B cell (primary cell): ENCODE measurements at regions not wholly inside any gene's neighbourhood (a gene's known extent, or its start where the extent isn't known, plus 50 kb on each side); places are given as distances from the start of the nearest gene placed in this dataset.

ENCODE experiments used
- ATAC-seq: fragments of 200-7000 bp; cut with Tn5 transposase; one replicate; pipeline ENCODE4 v1.10.0; 2021; ENCODE audit warnings: low read depth, mild to moderate bottlenecking, moderate number of reproducible peaks, moderate library complexity
- CTCF ChIA-PET: fragments of 350-600 bp; sonication (Branson Sonifier 250); formaldehyde crosslinking; loops from one replicate; lab custom pipeline; 2021; ENCODE audit warnings: antibody characterized with exemption, inconsistent platforms; lab: Charles Lee
- POLR2A ChIA-PET: fragments of 350-600 bp; sonication (Branson Sonifier 250); formaldehyde crosslinking; loops from one replicate; lab custom pipeline; 2021; ENCODE audit warnings: antibody characterized with exemption; lab: Charles Lee
- DNase-seq: peaks from one replicate; pipeline ENCODE4 v3.0.0; 2013
- H2AFZ ChIP-seq: 2 replicates; pipeline ENCODE4 v1.6.1; 2012; ENCODE audit warnings: mild to moderate bottlenecking, low read depth, low read length; ENCODE audit not compliant: insufficient read depth, poor library complexity, severe bottlenecking
- H3K27ac ChIP-seq, 2 donors: 1 replicate in 1 of 2; 2 replicates in 1 of 2; pipeline ENCODE4 v1.5.1; 2012 to 2013; ENCODE audit warnings: low read length in 2 of 2, mild to moderate bottlenecking in 2 of 2, moderate library complexity in 1 of 2
- H3K27me3 ChIP-seq, 4 experiments: fragments of 200-600 bp in 1 of 4; sonication (generic) in 1 of 4; replicated peaks in 1 of 4; 1 replicate in 2 of 4; 2 replicates in 2 of 4; pipeline versions ENCODE4 v1.6.1 to v1.7.0; 2013 to 2016; ENCODE audit warnings: low read length in 3 of 4, mild to moderate bottlenecking in 2 of 4, mixed read lengths in 1 of 4, moderate library complexity in 1 of 4; ENCODE audit not compliant: insufficient read depth in 4 of 4, control insufficient read depth in 3 of 4; ENCODE audit errors: control extremely low read depth in 1 of 4
- H3K36me3 ChIP-seq, 2 experiments: replicated peaks in 1 of 2; 1 replicate in 1 of 2; 2 replicates in 1 of 2; pipeline versions ENCODE4 v1.6.1 to v1.7.1; 2013; ENCODE audit warnings: low read length in 1 of 2; ENCODE audit not compliant: insufficient read depth in 2 of 2, control insufficient read depth in 1 of 2; ENCODE audit errors: control extremely low read depth in 1 of 2, extremely low read depth in 1 of 2
- H3K4me1 ChIP-seq, 2 donors: fragments of 200-600 bp in 1 of 2; sonication (generic) in 1 of 2; 1 replicate in 1 of 2; 2 replicates in 1 of 2; pipeline versions ENCODE4 v1.5.1 to v1.6.1; 2013 to 2017; ENCODE audit warnings: low read length in 2 of 2; ENCODE audit not compliant: control insufficient read depth in 2 of 2, insufficient read depth in 2 of 2
- H3K4me2 ChIP-seq: replicated peaks from 2 replicates; pipeline ENCODE3; 2012; ENCODE audit warnings: mild to moderate bottlenecking, low read depth, low read length; ENCODE audit not compliant: poor library complexity, severe bottlenecking
- H3K4me3 ChIP-seq, 5 experiments: fragments of 200-600 bp in 1 of 5; sonication (generic) in 1 of 5; 1 replicate in 3 of 5; 2 replicates in 2 of 5; pipeline versions ENCODE4 v1.5.1 to v1.7.0; 2011 to 2016; ENCODE audit warnings: low read length in 4 of 5, mild to moderate bottlenecking in 4 of 5, low read depth in 2 of 5, control low read depth in 1 of 5, moderate library complexity in 1 of 5; ENCODE audit not compliant: insufficient read depth in 1 of 5; ENCODE audit errors: control extremely low read depth in 1 of 5, extremely low read depth in 1 of 5
- H3K79me2 ChIP-seq: fragments of 200-600 bp; sonication (generic); one replicate; pipeline ENCODE4 v1.6.0; 2016; ENCODE audit warnings: low read length; ENCODE audit not compliant: control insufficient read depth, insufficient read depth
- H3K9ac ChIP-seq: fragments of 200-600 bp; sonication (generic); 2 replicates; pipeline ENCODE4 v1.6.1; 2017; ENCODE audit warnings: mild to moderate bottlenecking, low read length, moderate library complexity
- H3K9me3 ChIP-seq, 3 donors: one replicate each; pipeline versions ENCODE4 v1.6.1 to v1.7.1; 2013; ENCODE audit warnings: low read length in 2 of 3; ENCODE audit not compliant: control insufficient read depth in 2 of 3, insufficient read depth in 1 of 3; ENCODE audit errors: control extremely low read depth in 1 of 3
- H4K20me1 ChIP-seq: 2 replicates; pipeline ENCODE4 v1.6.0; 2012; ENCODE audit warnings: mild to moderate bottlenecking, low read length; ENCODE audit not compliant: insufficient read depth, control insufficient read depth, poor library complexity, severe bottlenecking
- H3K27ac Mint-ChIP-seq: one replicate; pipeline ENCODE4 v1.8.0; 2021; ENCODE audit warnings: mixed read lengths
- H3K27me3 Mint-ChIP-seq: one replicate; pipeline ENCODE4 v1.8.0; 2021; ENCODE audit warnings: mixed read lengths
- H3K4me1 Mint-ChIP-seq: one replicate; pipeline ENCODE4 v1.8.0; 2021; ENCODE audit warnings: mixed read lengths
- H3K4me3 Mint-ChIP-seq: one replicate; pipeline ENCODE4 v1.8.0; 2021; ENCODE audit warnings: mixed read lengths
- H3K9me3 Mint-ChIP-seq: one replicate; pipeline ENCODE4 v1.8.0; 2022; ENCODE audit warnings: mixed read lengths; ENCODE audit not compliant: insufficient read depth
- CTCF ChIP-seq: fragments of 200-600 bp; IDR thresholded peaks from one replicate; pipeline ENCODE4 v1.8.0; 2022; ENCODE audit warnings: antibody characterized with exemption, mild to moderate bottlenecking
- EZH2 ChIP-seq: IDR thresholded peaks from 2 replicates; pipeline ENCODE4 v1.6.1; 2012; ENCODE audit warnings: borderline replicate concordance, low read depth, mild to moderate bottlenecking, moderate library complexity, low read length; ENCODE audit not compliant: insufficient read depth, poor library complexity, severe bottlenecking
- WGBS: methylation state at CpG from one replicate; pipeline ENCODE4 v1.1.5; 2013; ENCODE audit warnings: missing lambda C conversion rate; ENCODE audit not compliant: insufficient coverage; 5-methylcytosine and 5-hydroxymethylcytosine counted together
- intact Hi-C: fragments of 100-400 bp; cut with micrococcal nuclease; formaldehyde crosslinking; loops from one replicate; pipeline ENCODE4 v1.10.0; 2022

- Histone ChIP-seq H3K4me3 (no peak overlapping the region), H3K9ac (no peak overlapping the region), H3K9me3 (no peaks in the 10 kb centered on the region), H3K4me1 (no peaks in the 10 kb centered on the region), H2AFZ (no peak overlapping the region), H3K27me3 (no peaks in the 10 kb centered on the region), H3K36me3 (no peaks in the 10 kb centered on the region), H3K79me2 (no peaks in the 10 kb centered on the region), H3K4me2 (no peak overlapping the region), H3K27ac (no peak overlapping the region), H4K20me1 (no peaks in the 10 kb centered on the region)
- TF ChIP-seq EZH2 (no peak), CTCF (no peak)
- H3K27me3 Mint-ChIP-seq = peaks cover 3% of the 10 kb centered on the region
- H3K27ac Mint-ChIP-seq = no peak overlapping the region
- H3K4me1 Mint-ChIP-seq = no peaks in the 10 kb centered on the region
- peaks cover 2% of the 10 kb centered on the region for H3K9me3 Mint-ChIP-seq
- DNase-seq (no peak), ATAC-seq (no peak)
- intact Hi-C loops = no loop called here
- CTCF ChIA-PET = no interaction called here
- POLR2A ChIA-PET = no interaction called here
- H3K4me3 Mint-ChIP-seq = no peak overlapping the region
Measured at GRCh38 chr15:93587059-93587521, 498.1 kb upstream of the RGMA start.

GRCh38 chr15:93585012-93585411 is 496.0 kb upstream of the RGMA start:
- no peak overlapping the region for H3K9ac ChIP-seq
- Mint-ChIP-seq H3K27me3 (peaks cover 3% of the 10 kb centered on the region), H3K9me3 (peaks cover 3% of the 10 kb centered on the region), H3K4me3 (no peak overlapping the region), H3K4me1 (no peaks in the 10 kb centered on the region), H3K27ac (no peak overlapping the region)
- no peaks in the 10 kb centered on the region for H3K36me3 ChIP-seq
- POLR2A ChIA-PET = no interaction called here
- DNase-seq (no peak), ATAC-seq (no peak)
- no peak overlapping the region for H3K4me3 ChIP-seq
- intact Hi-C loops = no loop called here
- no peak overlapping the region for H3K27ac ChIP-seq
- H3K4me1 ChIP-seq = no peaks in the 10 kb centered on the region
- no peaks in the 10 kb centered on the region for H4K20me1 ChIP-seq
- TF ChIP-seq CTCF (no peak), EZH2 (no peak)
- no peak overlapping the region for H3K4me2 ChIP-seq
- no peaks in the 10 kb centered on the region for H3K9me3 ChIP-seq
- H3K27me3 ChIP-seq = no peaks in the 10 kb centered on the region
- 94% methylated on average over 2 of the region's 2 CpGs for WGBS
- H3K79me2 ChIP-seq = no peaks in the 10 kb centered on the region
- CTCF ChIA-PET = interaction anchor here (0.5 kb wide), 1 partner anchor 165 kb away, joined by 3 read pairs; no protein-coding TSS in a partner anchor
- H2AFZ ChIP-seq = no peak overlapping the region
